ENCODE measurements at regions not wholly inside any gene's neighbourhood (a gene's known extent, or its start where the extent isn't known, plus 50 kb on each side); places are given as distances from the start of the nearest gene placed in this dataset.
"Not testable (repeated sequence)": the region's sequence is repeated elsewhere in the genome, so short reads cannot be mapped to it uniquely, and the experiment has no call there.

GRCh38 chr9:89839952-89840351 is 235.1 kb downstream of the GADD45G start:
- DNase-seq (ENCODE audit: low read depth), result no peak

GRCh38 chr9:89841456-89841855 is 236.6 kb downstream of the GADD45G start:
- no peak for DNase-seq (ENCODE audit: low read depth)

GRCh38 chr9:89842267-89842768 is 237.5 kb downstream of the GADD45G start:
- DNase-seq (ENCODE audit: low read depth), result no peak

GRCh38 chr9:89843074-89843473 is 238.3 kb downstream of the GADD45G start:
- DNase-seq (ENCODE audit: low read depth), result no peak

- no peak for DNase-seq (ENCODE audit: low read depth)
Measured at GRCh38 chr9:89843591-89843990, 238.8 kb downstream of the GADD45G start.

DNA sequence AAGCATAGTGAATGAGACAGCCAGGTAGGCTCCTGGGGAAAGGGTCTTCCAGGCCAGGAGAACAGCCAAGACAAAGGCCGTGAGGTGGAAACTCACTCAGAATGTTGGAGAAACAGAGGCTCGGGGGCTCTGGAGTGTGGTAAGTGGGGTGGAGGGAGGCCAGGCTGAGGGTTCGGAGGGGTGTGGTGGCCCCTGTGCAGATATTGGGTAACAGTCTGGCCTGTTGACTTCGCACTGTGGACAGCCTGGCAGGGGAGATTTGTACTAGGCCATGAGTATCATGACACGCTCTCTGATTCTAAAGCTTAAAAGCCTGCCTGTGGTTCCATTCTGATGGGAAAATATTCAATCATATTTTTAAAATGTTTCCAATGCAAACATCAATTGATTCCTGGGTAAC is 239.3 kb downstream of the GADD45G start:
- DNase-seq (ENCODE audit: low read depth), result no peak

- no peak for DNase-seq (ENCODE audit: low read depth)
Measured at GRCh38 chr9:89844535-89844934, 239.7 kb downstream of the GADD45G start.

DNA sequence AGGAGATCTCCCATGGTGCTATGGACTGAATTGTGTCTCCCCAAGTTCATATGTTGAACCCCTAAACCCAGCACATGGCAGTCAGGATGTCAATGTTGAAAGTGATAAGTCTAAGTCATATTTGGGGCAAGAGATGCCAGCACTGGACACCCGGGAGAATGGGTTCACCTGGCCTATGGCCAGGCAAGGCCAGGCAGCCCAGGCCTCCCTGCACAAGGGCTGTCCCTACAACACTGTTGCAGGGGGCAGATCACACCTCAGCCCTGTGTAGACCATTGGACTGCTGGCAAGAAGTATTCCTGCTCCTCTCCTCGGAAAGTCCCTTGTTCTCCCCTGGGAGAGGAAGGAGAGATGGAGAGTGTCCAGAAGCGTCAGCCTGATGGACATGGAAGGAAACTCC is 240.5 kb downstream of the GADD45G start:
- DNase-seq (ENCODE audit: low read depth), result no peak

DNA sequence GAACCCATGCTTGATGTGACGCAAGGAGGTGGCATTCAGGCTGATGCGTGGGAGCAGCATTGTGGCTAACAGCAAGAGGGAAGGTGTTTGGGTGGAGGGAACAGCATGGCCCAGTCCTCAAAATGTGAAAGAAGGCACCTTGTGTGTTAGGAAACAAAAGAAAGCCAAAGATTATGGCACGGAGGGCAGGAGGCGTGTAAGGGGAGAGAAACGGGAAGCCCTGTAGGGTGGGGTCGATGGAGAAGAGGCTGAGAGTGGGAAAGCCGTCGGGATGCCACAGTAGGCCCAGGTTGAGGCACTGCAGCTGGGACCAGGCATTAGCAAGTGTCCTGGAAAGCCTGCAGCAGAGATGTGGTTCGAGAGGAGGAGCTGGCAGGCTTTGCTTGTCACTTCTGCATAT is 241.1 kb downstream of the GADD45G start:
- no peak for DNase-seq (ENCODE audit: low read depth)

GRCh38 chr9:89848060-89849040 is 243.5 kb downstream of the GADD45G start:
- no peak for DNase-seq (ENCODE audit: low read depth)

- DNase-seq (ENCODE audit: low read depth), result no peak
Measured at GRCh38 chr9:89849096-89849495, 244.3 kb downstream of the GADD45G start.

DNA sequence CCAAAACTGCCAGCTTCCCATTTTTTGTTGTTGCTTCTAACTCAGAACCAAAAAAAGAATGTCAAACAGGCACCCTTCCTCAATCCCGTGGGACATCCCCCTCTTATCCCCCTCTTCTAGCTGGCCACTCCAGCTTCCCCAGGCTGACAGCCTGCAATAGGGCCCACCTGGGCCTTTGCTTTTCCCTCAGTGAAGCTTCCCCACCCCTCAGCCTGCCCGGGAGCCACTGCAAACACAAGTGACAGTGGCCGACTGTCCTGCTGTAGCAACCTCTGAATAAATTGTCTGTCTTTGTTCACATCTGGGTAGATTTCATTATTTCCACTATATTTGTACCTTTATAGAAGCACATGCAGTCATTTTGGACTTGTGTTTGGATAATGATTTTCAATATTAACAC is 245.3 kb downstream of the GADD45G start:
- DNase-seq (ENCODE audit: low read depth), result no peak

DNA sequence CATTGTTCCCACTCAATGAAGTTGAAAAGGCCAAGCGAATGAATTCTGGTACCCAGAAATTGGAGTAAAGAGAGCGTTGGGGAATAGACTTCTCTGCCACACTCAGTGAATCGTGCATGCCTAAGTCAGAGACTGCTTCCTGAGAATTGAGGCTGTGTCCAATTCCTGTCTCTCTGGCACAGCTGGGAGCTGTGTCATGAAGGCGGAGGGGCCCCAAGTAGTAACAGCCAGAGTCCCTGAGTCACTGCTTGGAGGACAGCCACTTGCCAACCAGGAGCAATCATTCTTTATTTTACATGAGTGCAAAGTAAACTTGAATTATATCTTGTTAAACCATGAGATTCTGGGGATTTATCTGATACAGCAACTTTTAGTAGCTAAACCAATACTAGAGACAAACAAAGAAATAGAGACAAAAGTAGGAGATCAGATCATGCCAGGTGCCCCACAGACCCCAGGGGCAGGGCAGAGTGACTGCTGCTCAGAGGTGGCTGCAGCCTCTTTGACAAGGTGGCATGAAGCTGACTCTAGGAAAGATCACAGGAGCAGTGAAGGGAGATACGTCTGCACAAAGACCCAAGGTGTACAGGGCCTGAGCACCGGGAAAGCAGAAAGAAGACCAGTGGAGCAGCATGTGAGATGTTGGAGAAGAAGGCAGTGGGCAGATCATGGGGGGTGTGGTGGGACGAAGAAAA is 246.0 kb downstream of the GADD45G start:
- peak; percentile 22 for DNase-seq (ENCODE audit: low read depth)

GRCh38 chr9:89853161-89853560 is 248.3 kb downstream of the GADD45G start:
- DNase-seq (ENCODE audit: low read depth), result no peak

DNA sequence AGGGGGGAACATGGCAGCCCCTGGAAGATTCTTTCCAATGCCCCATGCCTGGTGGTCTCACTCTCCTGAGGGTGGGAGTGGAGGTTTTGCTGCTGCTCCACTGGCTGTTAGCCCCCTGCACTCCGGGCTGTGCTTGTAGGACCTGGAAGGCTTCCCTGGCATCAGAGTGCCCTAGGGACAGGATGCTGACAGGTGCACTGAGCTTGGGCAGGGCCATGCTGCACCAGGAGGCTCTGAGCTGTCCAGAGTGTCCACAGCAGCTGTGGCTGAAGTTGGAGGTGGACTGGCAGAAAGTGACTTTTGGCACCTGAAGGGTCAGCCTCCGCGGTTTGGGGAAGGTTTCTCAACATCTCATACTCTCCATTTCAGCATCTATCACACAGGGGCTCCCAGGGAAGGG is 249.1 kb downstream of the GADD45G start:
- no peak for DNase-seq (ENCODE audit: low read depth)

DNA sequence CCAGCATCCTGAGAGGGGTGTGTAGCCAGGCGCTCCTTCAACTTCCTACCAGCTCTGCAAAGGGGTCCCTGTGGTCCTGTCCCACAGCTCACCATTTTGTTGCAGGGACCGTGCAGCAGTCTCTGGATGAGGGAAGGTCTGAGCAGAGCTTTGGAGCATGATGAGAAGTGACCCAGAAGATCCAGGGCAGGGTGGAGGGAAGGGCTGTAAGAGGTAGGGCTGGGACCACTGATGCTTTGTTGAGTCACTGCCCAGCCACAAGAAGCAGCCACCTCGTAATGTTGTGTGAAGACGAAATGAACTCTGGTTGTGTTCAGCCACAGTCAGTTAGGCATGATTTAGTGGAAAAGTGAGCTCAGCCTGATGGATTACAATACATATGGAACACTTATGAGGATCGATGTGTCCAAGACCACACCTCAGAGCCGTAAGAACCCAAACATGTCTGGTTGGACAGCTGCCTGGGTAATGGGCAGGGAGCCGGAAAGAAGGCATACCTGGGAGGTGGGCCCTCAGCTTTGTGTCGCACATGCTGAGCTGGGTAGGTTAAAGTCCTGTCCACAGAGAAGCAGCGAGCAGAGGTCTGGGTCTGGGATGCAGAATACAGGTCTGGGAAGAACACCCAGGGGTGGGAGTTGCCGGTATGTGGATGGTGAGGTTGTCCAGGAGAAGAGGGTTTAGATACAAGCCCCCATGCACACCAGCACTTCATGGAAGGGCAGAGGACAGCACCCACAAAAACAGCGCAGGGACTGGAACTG is 250.1 kb downstream of the GADD45G start:
- DNase-seq (ENCODE audit: low read depth), result no peak

DNA sequence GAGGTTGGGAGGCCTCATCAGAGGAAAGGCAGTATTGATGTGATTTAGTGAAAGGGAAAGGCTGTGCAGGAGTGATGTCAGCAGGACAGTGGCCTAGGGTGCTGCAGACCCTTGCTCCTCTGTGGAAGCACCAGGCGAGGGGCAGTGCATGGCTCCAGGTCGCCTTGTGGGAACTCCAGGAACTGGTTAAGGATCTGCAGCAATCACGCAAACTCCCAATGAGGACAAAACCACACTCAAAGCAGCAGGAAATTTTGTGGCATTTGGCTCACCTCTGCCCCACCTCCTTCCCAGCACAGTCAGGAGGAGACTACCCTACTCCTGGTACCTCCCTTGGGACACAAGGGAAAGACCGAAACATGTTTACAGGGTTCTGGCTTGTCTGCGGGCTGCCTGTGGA is 251.5 kb downstream of the GADD45G start:
- not testable (repeated sequence) for DNase-seq (ENCODE audit: low read depth)

DNA sequence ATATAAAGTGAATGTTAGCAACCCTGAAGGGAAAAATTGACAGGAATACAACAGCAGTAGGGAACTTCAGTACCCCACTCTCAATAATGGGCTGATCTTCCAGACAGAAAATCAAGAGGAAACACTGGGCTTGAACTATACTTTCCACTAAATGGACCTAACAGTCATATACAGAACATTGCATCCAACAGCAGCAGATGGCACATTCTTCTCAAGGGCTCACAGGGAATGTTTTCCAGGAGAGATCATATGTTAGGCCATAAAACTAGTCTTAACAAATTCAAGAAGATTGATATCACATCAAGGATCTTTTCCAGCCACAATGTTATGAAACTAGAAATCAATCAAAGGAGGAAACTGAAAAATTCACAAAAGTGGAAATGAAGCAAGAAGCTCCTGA is 252.1 kb downstream of the GADD45G start:
- not testable (repeated sequence) for DNase-seq (ENCODE audit: low read depth)

DNA sequence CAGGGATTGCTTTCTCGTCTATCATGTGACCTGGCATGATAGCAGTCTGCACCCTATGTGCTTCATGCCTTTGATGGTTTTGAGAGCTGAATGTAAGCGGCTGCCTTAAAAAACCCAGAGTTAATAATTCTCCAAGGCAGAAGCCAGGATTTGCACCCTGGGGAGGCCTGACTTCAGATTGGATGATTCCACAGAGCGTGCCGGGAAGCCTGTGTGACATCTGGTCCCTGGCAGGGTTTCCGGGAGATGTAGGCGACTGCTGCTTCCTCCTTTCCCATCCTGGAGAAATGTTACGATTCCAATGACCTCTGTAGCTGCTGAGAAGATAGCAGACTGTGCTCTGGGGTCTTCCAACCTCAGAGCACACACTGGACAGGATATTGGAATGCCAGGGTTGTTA is 255.0 kb downstream of the GADD45G start:
- DNase-seq (ENCODE audit: low read depth), result not testable (repeated sequence)

DNA sequence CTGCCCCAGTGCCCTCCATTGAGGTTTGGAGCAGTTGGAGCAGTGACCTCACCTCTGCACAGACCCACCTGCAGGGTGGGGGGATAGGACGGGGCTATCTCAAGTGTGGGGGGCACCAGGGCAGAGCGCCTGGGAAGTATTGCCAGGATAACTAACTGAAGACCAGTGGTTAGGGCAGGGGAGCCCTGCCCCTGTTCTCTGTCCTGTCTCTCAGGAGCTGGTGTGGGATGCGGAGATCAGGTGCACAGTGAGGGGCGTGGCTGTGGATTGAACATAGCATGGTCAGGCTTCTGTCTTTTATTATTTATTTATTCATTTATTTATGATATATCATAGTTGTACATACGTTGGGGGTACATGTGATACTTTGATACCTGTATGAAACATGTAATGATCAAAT is 256.6 kb downstream of the GADD45G start:
- DNase-seq (ENCODE audit: low read depth), result not testable (repeated sequence)

DNA sequence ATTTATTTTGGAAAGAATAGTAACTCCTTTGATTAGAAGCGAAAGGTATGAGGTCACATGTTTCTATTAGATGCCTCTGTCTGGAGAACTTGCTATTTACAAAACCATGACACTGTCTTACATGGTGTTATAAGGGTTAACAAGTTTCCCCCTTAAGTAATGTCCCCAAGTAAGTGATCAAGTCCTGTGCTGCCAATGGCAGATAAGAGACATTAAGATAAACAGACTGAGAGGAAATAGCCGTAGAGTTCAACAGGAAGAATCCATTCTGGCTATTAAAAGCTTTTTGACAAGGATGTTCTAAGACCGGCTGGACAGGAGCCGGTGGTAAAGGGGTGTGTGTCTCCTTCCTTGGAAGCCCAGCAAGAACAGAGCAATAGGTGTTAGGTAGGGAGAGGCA is 257.5 kb downstream of the GADD45G start:
- no peak for DNase-seq (ENCODE audit: low read depth)

GRCh38 chr9:89863141-89863540 is 258.3 kb downstream of the GADD45G start:
- DNase-seq (ENCODE audit: low read depth), result no peak

Data from EH (cell line).